Mesenchymal stem cell (in vitro differentiated cells and primary cell): ENCODE measurements at regions not wholly inside any gene's neighbourhood (a gene's known extent, or its start where the extent isn't known, plus 50 kb on each side); places are given as distances from the start of the nearest gene placed in this dataset.

Experiments
- DNase-seq: peaks from one replicate; pipeline ENCODE4 v3.0.0-alpha.2; 2013
- H2AFZ ChIP-seq: one replicate; pipeline ENCODE4 v1.6.1; 2013; ENCODE audit warnings: low read depth, mild to moderate bottlenecking, control low read depth, inconsistent platforms, low read length, moderate library complexity
- H2AK5ac ChIP-seq: 2 replicates; pipeline ENCODE4 v1.6.1; 2013; ENCODE audit warnings: low read length, moderate library complexity, mild to moderate bottlenecking, inconsistent platforms; ENCODE audit not compliant: severe bottlenecking
- H2BK120ac ChIP-seq: one replicate; pipeline ENCODE4 v1.6.1; 2013; ENCODE audit warnings: low read depth, mild to moderate bottlenecking, inconsistent platforms, low read length, moderate library complexity
- H2BK12ac ChIP-seq, 2 experiments: one replicate each; pipeline ENCODE4 v1.6.1; 2013; ENCODE audit warnings: inconsistent platforms in 2 of 2, low read length in 2 of 2, mild to moderate bottlenecking in 2 of 2, moderate library complexity in 2 of 2, control low read depth in 1 of 2
- H2BK15ac ChIP-seq: one replicate; pipeline ENCODE4 v1.6.1; 2013; ENCODE audit warnings: mild to moderate bottlenecking, low read depth, inconsistent platforms; ENCODE audit not compliant: poor library complexity, severe bottlenecking
- H2BK5ac ChIP-seq: 2 replicates; pipeline ENCODE4 v1.6.1; 2013; ENCODE audit warnings: low read depth, mild to moderate bottlenecking, low read length, control low read depth, inconsistent platforms; ENCODE audit not compliant: poor library complexity, severe bottlenecking
- H3K14ac ChIP-seq, 2 experiments: one replicate each; pipeline ENCODE4 v1.6.1; 2013; ENCODE audit warnings: inconsistent platforms in 2 of 2, low read length in 2 of 2, control low read depth in 1 of 2, mild to moderate bottlenecking in 1 of 2, moderate library complexity in 1 of 2
- H3K18ac ChIP-seq, 2 experiments: one replicate each; pipeline ENCODE4 v1.6.1; 2013; ENCODE audit warnings: inconsistent platforms in 2 of 2, low read length in 2 of 2, control low read depth in 1 of 2, low read depth in 1 of 2, mild to moderate bottlenecking in 1 of 2
- H3K23ac ChIP-seq, 2 experiments: one replicate each; pipeline ENCODE4 v1.6.1; 2013; ENCODE audit warnings: inconsistent platforms in 2 of 2, low read length in 2 of 2, mild to moderate bottlenecking in 2 of 2, moderate library complexity in 2 of 2, control low read depth in 1 of 2
- H3K27ac ChIP-seq: 2 replicates; pipeline ENCODE4 v1.5.1; 2013; ENCODE audit warnings: mild to moderate bottlenecking, moderate library complexity, low read length, control low read depth, inconsistent platforms; ENCODE audit not compliant: poor library complexity, severe bottlenecking
- H3K27me3 ChIP-seq, 2 experiments: 2 replicates each; pipeline versions ENCODE4 v1.6.1 to v1.7.0; 2013; ENCODE audit warnings: low read length in 2 of 2, mild to moderate bottlenecking in 2 of 2, moderate library complexity in 2 of 2, control low read depth in 1 of 2, inconsistent platforms in 1 of 2; ENCODE audit not compliant: control insufficient read depth in 1 of 2, insufficient read depth in 1 of 2
- H3K36me3 ChIP-seq, 2 experiments: 2 replicates each; pipeline versions ENCODE4 v1.6.1 to v1.7.0; 2013; ENCODE audit warnings: low read length in 2 of 2, control low read depth in 1 of 2, inconsistent platforms in 1 of 2, low read depth in 1 of 2, mild to moderate bottlenecking in 1 of 2; ENCODE audit not compliant: insufficient read depth in 2 of 2, control insufficient read depth in 1 of 2
- H3K4ac ChIP-seq, 2 experiments: one replicate each; pipeline ENCODE4 v1.6.1; 2013; ENCODE audit warnings: inconsistent platforms in 2 of 2, low read length in 2 of 2, mild to moderate bottlenecking in 2 of 2, moderate library complexity in 2 of 2, control low read depth in 1 of 2, low read depth in 1 of 2
- H3K4me1 ChIP-seq: 2 replicates; pipeline ENCODE4 v1.6.1; 2013; ENCODE audit warnings: low read depth, low read length, control low read depth; ENCODE audit not compliant: control insufficient read depth, insufficient read depth
- H3K4me2 ChIP-seq: 2 replicates; pipeline ENCODE4 v1.6.1; 2013; ENCODE audit warnings: low read length, mild to moderate bottlenecking, inconsistent platforms; ENCODE audit not compliant: poor library complexity, severe bottlenecking
- H3K4me3 ChIP-seq, 2 experiments: 2 replicates each; pipeline versions ENCODE4 v1.5.1 to v1.7.0; 2013; ENCODE audit warnings: low read length in 2 of 2, mild to moderate bottlenecking in 2 of 2, control low read depth in 1 of 2, low read depth in 1 of 2; ENCODE audit not compliant: insufficient read depth in 1 of 2
- H3K79me1 ChIP-seq: replicated peaks from 2 replicates; pipeline ENCODE4 v1.6.1; 2013; ENCODE audit warnings: mild to moderate bottlenecking, control low read depth, low read length, inconsistent platforms; ENCODE audit not compliant: poor library complexity, severe bottlenecking
- H3K9ac ChIP-seq: 2 replicates; pipeline ENCODE4 v1.7.0; 2013; ENCODE audit warnings: mild to moderate bottlenecking, low read length, moderate library complexity
- H3K9me3 ChIP-seq: 2 replicates; pipeline ENCODE4 v1.7.0; 2013; ENCODE audit warnings: mild to moderate bottlenecking, low read length; ENCODE audit not compliant: control insufficient read depth
- H4K8ac ChIP-seq: one replicate; pipeline ENCODE4 v1.6.1; 2013; ENCODE audit warnings: inconsistent platforms, mild to moderate bottlenecking, low read length, moderate library complexity
- H4K91ac ChIP-seq: one replicate; pipeline ENCODE4 v1.6.1; 2013; ENCODE audit warnings: mild to moderate bottlenecking, low read length, inconsistent platforms
- WGBS: methylation state at CpG from one replicate; pipeline ENCODE4 v1.1.7; 2013; ENCODE audit warnings: mixed read lengths; 5-methylcytosine and 5-hydroxymethylcytosine counted together

DNA sequence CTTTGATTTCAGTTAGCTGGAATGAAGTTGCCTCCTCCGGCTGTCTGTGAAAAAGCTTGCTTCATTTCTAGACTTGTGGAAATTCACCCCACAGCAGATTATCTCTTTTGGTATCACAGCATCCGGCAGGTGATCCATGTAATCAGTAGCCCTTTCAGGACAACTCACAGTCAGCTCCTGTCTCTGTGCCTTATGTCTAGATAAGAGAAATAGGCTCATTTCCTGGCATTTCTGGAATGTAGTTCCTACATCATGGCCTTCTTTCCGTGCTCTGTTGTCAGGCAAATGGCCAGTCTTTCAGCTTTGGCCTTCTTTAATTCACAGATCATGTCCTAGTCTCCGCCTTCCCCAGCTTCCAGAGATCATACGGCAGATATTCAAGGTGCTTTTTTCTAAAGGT, 455.4 kb downstream of the NUP35 start:
- H4K8ac ChIP-seq, result no peak overlapping the region
- DNase-seq, result no peak
- H3K4ac ChIP-seq, result no peak overlapping the region
- peaks cover 17% of the 10 kb centered on the region for H3K9me3 ChIP-seq
- no peak overlapping the region for H2BK15ac ChIP-seq
- WGBS, result 41% methylated on average over 5 of the region's 5 CpGs
- H3K36me3 ChIP-seq, result no peaks in the 10 kb centered on the region
- H3K27me3 ChIP-seq, result no peaks in the 10 kb centered on the region
- no peak overlapping the region for H2AFZ ChIP-seq
- no peak overlapping the region for H3K4me2 ChIP-seq
- H2BK120ac ChIP-seq, result no peak overlapping the region
- no peak overlapping the region for H2BK12ac ChIP-seq
- no peaks in the 10 kb centered on the region for H3K4me1 ChIP-seq
- H3K18ac ChIP-seq, result no peak overlapping the region
- no peaks in the 10 kb centered on the region for H3K79me1 ChIP-seq
- no peak overlapping the region for H3K14ac ChIP-seq
- no peak overlapping the region for H3K9ac ChIP-seq
- H2BK5ac ChIP-seq, result no peak overlapping the region
- H4K91ac ChIP-seq, result no peak overlapping the region
- H3K4me3 ChIP-seq, result no peak overlapping the region
- H3K27ac ChIP-seq, result no peak overlapping the region
- no peak overlapping the region for H2AK5ac ChIP-seq
- H3K23ac ChIP-seq, result no peak overlapping the region

DNA sequence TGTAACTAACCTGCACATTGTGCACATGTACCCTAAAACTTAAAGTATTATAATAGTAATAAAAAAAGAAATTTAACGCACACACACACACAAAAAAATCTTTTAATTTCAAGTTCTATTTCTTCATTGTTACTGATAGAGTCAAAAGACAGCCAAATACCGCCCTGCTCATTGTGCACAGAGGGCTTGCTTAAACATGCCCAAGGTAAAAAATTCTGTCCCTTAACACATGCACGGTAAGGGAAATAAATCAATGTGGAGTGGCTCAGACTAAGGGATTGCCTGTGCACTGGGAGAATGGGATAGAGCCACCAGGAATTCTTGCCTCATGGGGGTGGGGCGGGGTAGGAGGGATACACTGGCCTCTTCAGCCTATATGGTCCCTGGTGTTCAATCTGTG, 468.0 kb downstream of the NUP35 start:
- no peak overlapping the region for H2BK15ac ChIP-seq
- H3K36me3 ChIP-seq, result no peaks in the 10 kb centered on the region
- H3K23ac ChIP-seq, result no peak overlapping the region
- no peaks in the 10 kb centered on the region for H3K79me1 ChIP-seq
- H2BK12ac ChIP-seq, result no peak overlapping the region
- 98% methylated on average over 4 of the region's 4 CpGs for WGBS
- H3K9me3 ChIP-seq, result no peaks in the 10 kb centered on the region
- H3K9ac ChIP-seq, result no peak overlapping the region
- H3K27me3 ChIP-seq, result no peaks in the 10 kb centered on the region
- no peak overlapping the region for H3K4me3 ChIP-seq
- no peak overlapping the region for H3K4me2 ChIP-seq
- no peak overlapping the region for H4K91ac ChIP-seq
- no peak overlapping the region for H4K8ac ChIP-seq
- no peak overlapping the region for H2BK5ac ChIP-seq
- no peak overlapping the region for H3K27ac ChIP-seq
- H2BK120ac ChIP-seq, result no peak overlapping the region
- no peak overlapping the region for H3K4ac ChIP-seq
- H3K18ac ChIP-seq, result no peak overlapping the region
- H2AFZ ChIP-seq, result no peak overlapping the region
- H3K4me1 ChIP-seq, result no peaks in the 10 kb centered on the region
- H2AK5ac ChIP-seq, result no peak overlapping the region
- no peak overlapping the region for H3K14ac ChIP-seq
- no peak for DNase-seq

DNA sequence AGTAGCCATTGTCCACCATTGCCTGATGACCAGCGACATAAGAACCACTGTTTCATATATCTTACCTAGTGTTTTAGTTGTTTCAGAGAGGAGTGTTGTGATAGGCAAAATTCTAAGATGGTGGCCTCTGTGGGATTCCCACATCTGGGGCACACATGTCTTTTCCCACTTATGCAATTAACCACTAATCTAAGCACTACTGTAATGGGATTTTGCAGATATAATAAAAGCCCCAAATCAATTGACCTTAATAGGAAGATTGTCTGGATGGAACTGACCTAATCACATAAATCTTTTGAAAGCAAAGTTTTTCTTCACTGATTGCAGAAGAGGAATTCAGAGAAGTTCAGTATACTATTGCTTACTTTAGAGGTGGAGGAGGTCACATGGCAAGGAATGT, 469.9 kb downstream of the NUP35 start:
- H2BK120ac ChIP-seq, result no peak overlapping the region
- no peaks in the 10 kb centered on the region for H3K4me1 ChIP-seq
- H2AK5ac ChIP-seq, result no peak overlapping the region
- H3K4me3 ChIP-seq, result no peak overlapping the region
- H3K9ac ChIP-seq, result no peak overlapping the region
- H3K79me1 ChIP-seq, result no peaks in the 10 kb centered on the region
- H3K18ac ChIP-seq, result no peak overlapping the region
- H3K4me2 ChIP-seq, result no peak overlapping the region
- no peak overlapping the region for H2BK15ac ChIP-seq
- H3K4ac ChIP-seq, result no peak overlapping the region
- no CpG with 5 or more reads among the region's 1 CpG for WGBS
- H2BK12ac ChIP-seq, result no peak overlapping the region
- no peak overlapping the region for H4K8ac ChIP-seq
- H2BK5ac ChIP-seq, result no peak overlapping the region
- H3K14ac ChIP-seq, result no peak overlapping the region
- no peaks in the 10 kb centered on the region for H3K36me3 ChIP-seq
- H3K23ac ChIP-seq, result no peak overlapping the region
- no peaks in the 10 kb centered on the region for H3K9me3 ChIP-seq
- no peak overlapping the region for H3K27ac ChIP-seq
- H3K27me3 ChIP-seq, result no peaks in the 10 kb centered on the region
- DNase-seq, result no peak
- no peak overlapping the region for H4K91ac ChIP-seq
- no peak overlapping the region for H2AFZ ChIP-seq

DNA sequence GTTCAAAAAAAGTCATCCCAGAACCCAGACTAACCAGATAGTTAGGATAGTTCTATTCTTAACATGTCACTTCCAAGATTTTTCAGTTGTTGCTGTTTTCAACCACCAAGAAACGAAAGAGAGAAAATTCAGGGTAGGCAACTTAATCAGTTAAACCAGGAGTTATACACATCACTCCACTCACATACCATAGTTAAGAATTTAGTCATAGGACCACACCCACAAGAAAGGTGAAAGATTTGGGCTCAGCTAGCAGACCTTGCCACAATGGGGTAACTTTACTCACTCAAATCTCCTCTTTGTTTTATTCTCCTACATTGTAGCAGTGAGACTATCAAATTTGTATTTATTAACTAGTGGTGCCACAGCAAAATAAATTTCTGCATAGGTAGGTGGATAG, 473.6 kb downstream of the NUP35 start:
- Histone ChIP-seq H3K79me1 (no peaks in the 10 kb centered on the region), H2BK120ac (no peak overlapping the region), H4K8ac (no peak overlapping the region), H3K9ac (no peak overlapping the region), H3K18ac (no peak overlapping the region), H3K4me3 (no peak overlapping the region), H3K23ac (no peak overlapping the region), H3K27me3 (no peaks in the 10 kb centered on the region), H3K14ac (no peak overlapping the region), H3K4ac (no peak overlapping the region), H3K4me1 (no peaks in the 10 kb centered on the region), H3K36me3 (no peaks in the 10 kb centered on the region), H3K4me2 (no peak overlapping the region), H2BK12ac (no peak overlapping the region), H2BK15ac (no peak overlapping the region), H4K91ac (no peak overlapping the region), H2AK5ac (no peak overlapping the region), H3K27ac (no peak overlapping the region), H2AFZ (no peak overlapping the region), H2BK5ac (no peak overlapping the region), H3K9me3 (no peaks in the 10 kb centered on the region)
- 78% methylated on average over 1 of the region's 1 CpG for WGBS
- DNase-seq, result no peak
